PC-3 (cell line): ENCODE measurements at regions not wholly inside any gene's neighbourhood (a gene's known extent, or its start where the extent isn't known, plus 50 kb on each side); places are given as distances from the start of the nearest gene placed in this dataset.

ENCODE experiments used
- EZH2 ChIP-seq: fragments of 300-600 bp; sonication (generic); IDR thresholded peaks from one replicate; pipeline ENCODE4 v1.6.1; 2017; ENCODE audit warnings: antibody characterized with exemption, mild to moderate bottlenecking, low read length; ENCODE audit not compliant: unreplicated experiment
- EZH2phosphoT487 ChIP-seq: fragments of 300-600 bp; sonication (generic); IDR thresholded peaks from 2 replicates; pipeline ENCODE4 v1.6.1; 2018; ENCODE audit warnings: mild to moderate bottlenecking, antibody characterized with exemption, low read length, borderline replicate concordance
- TF ChIP-seq, protein P1 (sequence below): fragments of 300-600 bp; sonication (generic); conservative IDR thresholded peaks from 2 replicates; pipeline ENCODE4 v1.5.1; 2017; ENCODE audit warnings: antibody characterized with exemption, low read depth, mild to moderate bottlenecking, low read length

- TF ChIP-seq, protein P1, sequence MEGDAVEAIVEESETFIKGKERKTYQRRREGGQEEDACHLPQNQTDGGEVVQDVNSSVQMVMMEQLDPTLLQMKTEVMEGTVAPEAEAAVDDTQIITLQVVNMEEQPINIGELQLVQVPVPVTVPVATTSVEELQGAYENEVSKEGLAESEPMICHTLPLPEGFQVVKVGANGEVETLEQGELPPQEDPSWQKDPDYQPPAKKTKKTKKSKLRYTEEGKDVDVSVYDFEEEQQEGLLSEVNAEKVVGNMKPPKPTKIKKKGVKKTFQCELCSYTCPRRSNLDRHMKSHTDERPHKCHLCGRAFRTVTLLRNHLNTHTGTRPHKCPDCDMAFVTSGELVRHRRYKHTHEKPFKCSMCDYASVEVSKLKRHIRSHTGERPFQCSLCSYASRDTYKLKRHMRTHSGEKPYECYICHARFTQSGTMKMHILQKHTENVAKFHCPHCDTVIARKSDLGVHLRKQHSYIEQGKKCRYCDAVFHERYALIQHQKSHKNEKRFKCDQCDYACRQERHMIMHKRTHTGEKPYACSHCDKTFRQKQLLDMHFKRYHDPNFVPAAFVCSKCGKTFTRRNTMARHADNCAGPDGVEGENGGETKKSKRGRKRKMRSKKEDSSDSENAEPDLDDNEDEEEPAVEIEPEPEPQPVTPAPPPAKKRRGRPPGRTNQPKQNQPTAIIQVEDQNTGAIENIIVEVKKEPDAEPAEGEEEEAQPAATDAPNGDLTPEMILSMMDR: no peak
- TF ChIP-seq EZH2 (no peak), EZH2phosphoT487 (no peak)
These were observed 868.6 kb downstream of the GATA3 start for GRCh38 chr10:8923096-8923495.
